ENCODE measurements at regions not wholly inside any gene's neighbourhood (a gene's known extent, or its start where the extent isn't known, plus 50 kb on each side); places are given as distances from the start of the nearest gene placed in this dataset.

DNA sequence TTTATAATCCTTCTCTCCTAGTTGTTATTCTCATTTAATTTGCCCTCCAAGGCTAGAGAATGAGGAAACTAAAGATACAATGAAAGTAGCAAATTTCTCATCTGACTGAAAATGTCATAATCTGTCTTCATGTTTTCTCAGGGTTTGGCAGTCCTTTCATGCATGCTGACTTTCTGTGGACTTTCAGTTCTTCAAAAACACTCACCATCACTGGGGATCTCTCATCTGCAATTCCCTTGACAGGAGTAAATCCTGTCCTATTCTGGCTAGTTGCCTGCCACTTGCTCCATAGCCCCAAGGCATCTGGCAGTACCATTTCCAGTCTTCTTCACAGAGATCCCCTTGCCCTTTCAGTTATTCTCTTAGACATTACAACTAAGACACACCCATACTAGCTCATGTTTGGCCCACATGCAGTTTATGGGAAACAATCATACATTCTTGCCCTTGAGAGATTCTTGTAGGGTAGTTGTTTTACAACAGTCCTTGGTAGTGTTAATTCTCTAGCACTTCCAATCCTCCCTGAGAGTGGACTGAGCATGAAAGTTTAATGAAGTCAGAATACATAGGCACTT, 449.7 kb upstream of the KLHL4 start:
- H3K4me1 ChIP-seq (ENCODE audit: low read length): peaks cover 25% of the 10 kb centered on the region
- H3K9me3 ChIP-seq (ENCODE audit: insufficient read depth, low read length): no peaks in the 10 kb centered on the region
- H3K36me3 ChIP-seq (replicated peaks; ENCODE audit: low read depth, low read length): no peaks in the 10 kb centered on the region
- no peaks in the 10 kb centered on the region for H4K20me1 ChIP-seq (ENCODE audit: insufficient read depth, low read length)
- no peak overlapping the region for H3K27ac ChIP-seq (ENCODE audit: low read length)
- no peaks in the 10 kb centered on the region for H3K27me3 ChIP-seq (ENCODE audit: low read depth, low read length)
- TF ChIP-seq, protein P1, sequence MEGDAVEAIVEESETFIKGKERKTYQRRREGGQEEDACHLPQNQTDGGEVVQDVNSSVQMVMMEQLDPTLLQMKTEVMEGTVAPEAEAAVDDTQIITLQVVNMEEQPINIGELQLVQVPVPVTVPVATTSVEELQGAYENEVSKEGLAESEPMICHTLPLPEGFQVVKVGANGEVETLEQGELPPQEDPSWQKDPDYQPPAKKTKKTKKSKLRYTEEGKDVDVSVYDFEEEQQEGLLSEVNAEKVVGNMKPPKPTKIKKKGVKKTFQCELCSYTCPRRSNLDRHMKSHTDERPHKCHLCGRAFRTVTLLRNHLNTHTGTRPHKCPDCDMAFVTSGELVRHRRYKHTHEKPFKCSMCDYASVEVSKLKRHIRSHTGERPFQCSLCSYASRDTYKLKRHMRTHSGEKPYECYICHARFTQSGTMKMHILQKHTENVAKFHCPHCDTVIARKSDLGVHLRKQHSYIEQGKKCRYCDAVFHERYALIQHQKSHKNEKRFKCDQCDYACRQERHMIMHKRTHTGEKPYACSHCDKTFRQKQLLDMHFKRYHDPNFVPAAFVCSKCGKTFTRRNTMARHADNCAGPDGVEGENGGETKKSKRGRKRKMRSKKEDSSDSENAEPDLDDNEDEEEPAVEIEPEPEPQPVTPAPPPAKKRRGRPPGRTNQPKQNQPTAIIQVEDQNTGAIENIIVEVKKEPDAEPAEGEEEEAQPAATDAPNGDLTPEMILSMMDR (IDR thresholded peaks at IDR 0.05; ENCODE audit: low read depth, low read length): no peak
- TF ChIP-seq EZH2phosphoT487 (IDR thresholded peaks at IDR 0.05; ENCODE audit: low read depth): no peak
- no peaks in the 10 kb centered on the region for H3K79me2 ChIP-seq (ENCODE audit: low read length)
- H3K9ac ChIP-seq (ENCODE audit: low read length): no peak overlapping the region
- no peak overlapping the region for H3K4me3 ChIP-seq (ENCODE audit: low read length)
- peak overlapping the region; percentile 65 for H3K4me2 ChIP-seq (ENCODE audit: low read length)
- no peak overlapping the region for H2AFZ ChIP-seq (ENCODE audit: low read depth, low read length)

DNA sequence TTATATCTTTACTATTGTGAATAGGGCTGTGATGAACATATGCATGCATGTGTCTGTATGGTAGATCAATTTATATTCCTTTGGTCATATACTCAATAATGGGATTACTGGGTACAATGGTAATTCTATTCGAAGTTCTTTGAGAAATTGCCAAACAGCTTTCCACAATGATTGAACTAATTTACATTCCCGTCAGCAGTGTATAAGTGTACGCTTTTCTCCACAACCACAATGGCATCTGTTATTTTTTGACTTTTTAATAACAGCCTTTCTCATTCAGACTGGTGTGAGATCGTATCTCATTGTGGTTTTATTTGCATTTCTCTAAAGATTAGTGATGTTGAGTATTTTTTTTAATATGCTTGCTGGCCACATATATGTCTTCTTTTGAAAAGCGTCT, 439.4 kb upstream of the KLHL4 start:
- Histone ChIP-seq H3K4me2 (ENCODE audit: low read length) (no peak overlapping the region), H3K4me1 (ENCODE audit: low read length) (no peaks in the 10 kb centered on the region), H3K27ac (ENCODE audit: low read length) (no peak overlapping the region), H3K79me2 (ENCODE audit: low read length) (no peaks in the 10 kb centered on the region), H3K36me3 (replicated peaks; ENCODE audit: low read depth, low read length) (no peaks in the 10 kb centered on the region), H3K9ac (ENCODE audit: low read length) (no peak overlapping the region), H3K9me3 (ENCODE audit: insufficient read depth, low read length) (no peaks in the 10 kb centered on the region), H4K20me1 (ENCODE audit: insufficient read depth, low read length) (no peaks in the 10 kb centered on the region), H3K4me3 (ENCODE audit: low read length) (no peak overlapping the region), H3K27me3 (ENCODE audit: low read depth, low read length) (no peaks in the 10 kb centered on the region), H2AFZ (ENCODE audit: low read depth, low read length) (no peak overlapping the region)
- no peak for TF ChIP-seq EZH2phosphoT487 (IDR thresholded peaks at IDR 0.05; ENCODE audit: low read depth)
- TF ChIP-seq, protein P1 (IDR thresholded peaks at IDR 0.05; ENCODE audit: low read depth, low read length): no peak

DNA sequence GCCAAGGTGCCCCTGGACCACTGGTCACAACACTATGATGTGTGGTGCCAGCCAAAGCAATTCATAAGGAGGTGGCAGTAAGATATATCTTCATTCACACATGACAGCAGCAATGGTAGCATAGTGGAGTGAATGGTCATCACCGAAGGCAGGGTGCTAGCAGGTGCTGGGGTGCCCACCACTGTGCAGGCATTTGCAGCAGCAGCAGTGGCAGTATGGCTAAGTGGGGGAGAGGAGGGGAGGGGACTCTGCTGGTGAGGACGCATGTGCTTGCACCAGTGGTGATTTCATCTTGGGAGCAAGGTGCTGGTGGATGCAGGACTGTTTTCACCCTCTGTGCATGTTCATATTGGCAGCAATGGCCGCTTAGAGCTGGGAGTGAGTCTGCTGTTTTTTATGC, 419.1 kb upstream of the KLHL4 start:
- H3K4me3 ChIP-seq (ENCODE audit: low read length): no peak overlapping the region
- H2AFZ ChIP-seq (ENCODE audit: low read depth, low read length): no peak overlapping the region
- H3K36me3 ChIP-seq (replicated peaks; ENCODE audit: low read depth, low read length): no peaks in the 10 kb centered on the region
- H3K9ac ChIP-seq (ENCODE audit: low read length): no peak overlapping the region
- H3K79me2 ChIP-seq (ENCODE audit: low read length): no peaks in the 10 kb centered on the region
- H3K9me3 ChIP-seq (ENCODE audit: insufficient read depth, low read length): no peaks in the 10 kb centered on the region
- H3K27me3 ChIP-seq (ENCODE audit: low read depth, low read length): no peaks in the 10 kb centered on the region
- no peak overlapping the region for H3K27ac ChIP-seq (ENCODE audit: low read length)
- no peak for TF ChIP-seq EZH2phosphoT487 (IDR thresholded peaks at IDR 0.05; ENCODE audit: low read depth)
- TF ChIP-seq, protein P1 (IDR thresholded peaks at IDR 0.05; ENCODE audit: low read depth, low read length): no peak
- no peak overlapping the region for H3K4me2 ChIP-seq (ENCODE audit: low read length)
- H3K4me1 ChIP-seq (ENCODE audit: low read length): no peaks in the 10 kb centered on the region
- no peaks in the 10 kb centered on the region for H4K20me1 ChIP-seq (ENCODE audit: insufficient read depth, low read length)

DNA sequence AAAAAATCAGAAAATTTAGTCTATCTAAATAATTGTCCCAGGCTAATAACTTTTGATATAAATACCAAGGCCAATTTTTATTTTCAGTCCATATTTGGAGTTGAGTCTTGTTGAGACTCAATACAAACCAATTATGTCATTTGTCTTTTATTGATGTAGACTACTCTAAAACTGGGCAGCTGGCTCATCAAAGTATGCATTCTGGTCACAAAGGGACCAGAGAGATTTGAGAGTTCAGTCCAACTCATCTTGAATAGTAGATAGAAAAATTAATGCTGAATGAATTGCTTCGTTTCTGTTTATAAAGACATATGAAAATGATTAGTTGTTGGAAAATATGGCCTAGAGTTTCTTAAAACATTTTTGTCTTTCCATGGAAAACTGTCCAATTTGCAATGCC, 412.5 kb upstream of the KLHL4 start:
- Histone ChIP-seq H3K9me3 (ENCODE audit: insufficient read depth, low read length) (no peaks in the 10 kb centered on the region), H3K27me3 (ENCODE audit: low read depth, low read length) (no peaks in the 10 kb centered on the region), H2AFZ (ENCODE audit: low read depth, low read length) (no peak overlapping the region), H3K4me1 (ENCODE audit: low read length) (no peaks in the 10 kb centered on the region), H3K4me2 (ENCODE audit: low read length) (no peak overlapping the region), H3K27ac (ENCODE audit: low read length) (no peak overlapping the region), H4K20me1 (ENCODE audit: insufficient read depth, low read length) (no peaks in the 10 kb centered on the region), H3K4me3 (ENCODE audit: low read length) (no peak overlapping the region), H3K79me2 (ENCODE audit: low read length) (no peaks in the 10 kb centered on the region), H3K36me3 (replicated peaks; ENCODE audit: low read depth, low read length) (no peaks in the 10 kb centered on the region), H3K9ac (ENCODE audit: low read length) (no peak overlapping the region)
- TF ChIP-seq, protein P1 (IDR thresholded peaks at IDR 0.05; ENCODE audit: low read depth, low read length): no peak
- no peak for TF ChIP-seq EZH2phosphoT487 (IDR thresholded peaks at IDR 0.05; ENCODE audit: low read depth)
